CD4-positive, alpha-beta T cell treated with Interleukin-21 for 1 hour (primary cell): ENCODE measurements at regions not wholly inside any gene's neighbourhood (a gene's known extent, or its start where the extent isn't known, plus 50 kb on each side); places are given as distances from the start of the nearest gene placed in this dataset.

Source experiments
- DNase-seq: peaks from one replicate; pipeline ENCODE4 v3.0.0-alpha.2; 2020

DNA sequence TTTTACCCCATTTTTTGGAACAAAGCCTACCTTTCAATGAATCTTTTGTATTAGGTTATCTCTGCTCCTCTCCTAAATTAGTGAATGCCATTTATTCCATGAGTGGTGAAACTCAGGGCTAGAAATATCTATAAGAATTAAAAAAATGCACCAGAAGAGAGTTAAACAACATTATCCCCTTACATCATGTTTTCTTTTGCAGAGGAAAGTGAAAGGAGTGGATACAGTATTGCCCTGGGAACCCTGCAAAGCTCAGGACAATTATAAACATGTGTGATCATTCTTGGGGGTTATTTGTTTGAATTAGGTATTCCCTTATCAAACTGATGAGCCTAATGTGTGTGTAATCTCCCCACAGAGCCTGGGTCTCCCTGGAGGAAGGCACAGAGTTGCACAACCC, 559.2 kb downstream of the RNF144A start:
- no peak for DNase-seq

DNA sequence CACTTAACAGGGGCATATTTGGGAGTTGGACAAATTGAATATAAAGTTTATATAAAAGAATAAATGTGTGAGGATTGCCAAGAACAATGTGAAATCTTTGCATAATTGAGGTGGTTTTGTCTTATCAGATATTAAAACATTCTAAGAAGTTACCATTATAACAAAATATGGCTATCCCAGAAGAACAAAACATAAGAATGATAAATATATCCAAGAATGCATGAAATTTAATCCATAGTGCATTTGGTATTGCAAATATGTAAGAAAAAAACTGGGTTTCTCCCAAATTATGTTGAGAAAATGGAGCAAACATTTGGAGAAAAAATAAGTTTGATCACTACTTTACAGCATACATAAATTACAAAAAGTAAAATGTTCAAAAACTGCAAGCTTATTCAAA, 562.4 kb downstream of the RNF144A start:
- DNase-seq = no peak

DNA sequence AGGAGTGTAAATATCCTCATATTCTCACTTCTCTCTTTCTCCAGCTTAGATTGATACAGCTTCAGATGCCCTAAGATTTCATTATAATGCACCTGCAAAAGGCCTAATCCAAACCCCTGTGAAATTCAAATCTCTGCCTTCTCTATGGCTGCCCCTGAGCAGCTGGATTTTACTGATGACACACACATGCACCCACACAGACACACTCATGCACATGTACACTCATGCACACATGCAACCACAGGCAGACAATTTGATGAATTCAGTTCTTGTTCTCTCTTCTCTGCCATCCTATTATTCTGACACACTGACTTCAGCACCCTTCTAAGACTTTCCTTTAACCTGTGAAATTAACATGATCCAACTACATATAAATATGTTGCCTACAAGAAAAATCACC, 563.2 kb downstream of the RNF144A start:
- no peak for DNase-seq

DNA sequence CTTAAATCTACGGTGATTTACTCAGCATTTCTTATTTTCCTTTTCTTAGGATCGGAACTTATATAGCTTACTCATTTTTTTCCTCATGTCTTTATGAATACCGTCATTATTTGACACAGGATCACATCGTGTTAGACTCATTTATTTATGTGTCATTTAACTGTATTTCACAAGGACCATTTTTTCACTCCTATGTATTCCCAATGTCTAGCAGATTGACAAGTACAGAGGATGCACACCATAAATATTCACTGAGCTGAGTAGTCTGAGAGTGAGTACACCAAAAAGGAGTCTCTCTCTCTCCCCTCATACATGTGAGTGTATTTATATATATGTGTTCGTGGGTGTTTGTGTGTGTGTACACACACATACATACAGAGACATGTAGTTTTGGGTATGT, 573.5 kb downstream of the RNF144A start:
- no peak for DNase-seq

DNA sequence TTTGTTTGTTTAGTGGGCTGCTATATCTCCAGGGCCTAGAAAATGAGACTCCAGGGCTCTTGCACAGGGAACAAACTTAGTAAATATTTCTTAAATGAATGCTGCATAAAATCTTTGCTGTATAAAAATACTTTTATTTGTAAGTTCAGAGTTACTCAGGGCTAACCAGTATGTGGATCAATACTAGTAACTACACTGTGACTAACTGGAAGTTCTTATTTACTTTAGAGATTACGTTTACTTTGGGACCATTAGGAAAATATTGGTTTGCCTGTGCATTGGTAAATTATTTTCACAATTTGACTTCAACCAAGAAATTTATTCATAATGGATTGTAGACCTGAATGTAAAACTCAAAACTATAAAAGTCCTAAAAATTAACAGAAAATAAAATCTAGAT, 575.5 kb downstream of the RNF144A start:
- DNase-seq = no peak

DNA sequence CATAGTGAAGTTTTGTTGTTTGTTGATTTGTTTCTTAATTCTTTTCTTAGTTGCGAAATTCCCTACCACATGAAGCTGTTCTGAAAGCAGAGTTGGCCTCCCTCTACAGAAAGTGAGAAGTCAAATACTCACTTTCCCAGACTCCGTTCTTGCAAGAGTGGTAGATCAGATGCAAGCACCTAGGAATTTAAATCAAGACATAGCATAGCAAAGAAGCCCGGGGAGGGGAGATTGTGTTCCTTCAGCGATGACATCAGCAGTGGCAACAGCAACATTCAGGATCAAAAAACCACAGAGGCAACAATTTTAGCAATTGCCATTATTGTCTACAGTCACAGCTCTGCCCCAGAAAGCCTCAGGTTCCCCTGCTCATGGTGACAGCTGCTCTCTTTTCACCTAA, 580.0 kb downstream of the RNF144A start:
- DNase-seq = no peak

DNA sequence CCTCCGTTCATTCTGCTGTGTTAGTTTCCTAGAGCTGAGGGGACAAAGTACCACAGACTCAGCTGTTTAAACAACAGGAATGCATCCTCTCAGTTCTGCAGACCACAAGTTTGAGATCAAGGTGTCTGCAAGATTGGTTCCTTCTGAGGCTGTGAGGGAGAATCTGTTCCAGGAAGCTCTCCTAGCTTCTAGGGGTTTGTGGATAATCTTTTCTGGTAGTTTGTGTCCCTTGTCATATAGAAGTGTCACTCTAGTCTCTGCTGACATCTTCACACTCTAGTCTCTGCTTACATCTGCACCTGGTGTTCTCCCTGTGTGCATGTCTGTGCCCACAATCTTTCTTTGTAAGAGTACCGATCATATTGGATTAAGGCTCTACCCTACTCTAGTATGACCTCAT, 581.8 kb downstream of the RNF144A start:
- no peak for DNase-seq

DNA sequence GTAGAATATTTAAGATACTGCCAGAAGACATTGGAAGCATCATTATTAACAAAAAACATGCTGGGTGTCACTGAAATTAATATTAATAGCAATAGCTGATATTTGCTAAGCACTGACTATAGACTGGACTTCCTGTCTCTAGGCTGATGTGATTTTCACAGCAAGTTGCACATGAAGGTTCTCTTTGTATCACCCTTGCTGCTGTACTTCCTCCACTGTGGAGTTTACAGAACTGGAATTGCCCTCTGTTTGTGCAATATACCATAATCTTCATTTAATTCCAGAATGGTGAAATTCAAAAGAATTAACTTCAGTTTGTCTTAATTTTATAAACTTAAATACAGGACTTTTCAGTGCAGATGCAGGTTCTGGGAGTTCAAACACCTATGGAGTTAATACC, 585.1 kb downstream of the RNF144A start:
- no peak for DNase-seq

DNA sequence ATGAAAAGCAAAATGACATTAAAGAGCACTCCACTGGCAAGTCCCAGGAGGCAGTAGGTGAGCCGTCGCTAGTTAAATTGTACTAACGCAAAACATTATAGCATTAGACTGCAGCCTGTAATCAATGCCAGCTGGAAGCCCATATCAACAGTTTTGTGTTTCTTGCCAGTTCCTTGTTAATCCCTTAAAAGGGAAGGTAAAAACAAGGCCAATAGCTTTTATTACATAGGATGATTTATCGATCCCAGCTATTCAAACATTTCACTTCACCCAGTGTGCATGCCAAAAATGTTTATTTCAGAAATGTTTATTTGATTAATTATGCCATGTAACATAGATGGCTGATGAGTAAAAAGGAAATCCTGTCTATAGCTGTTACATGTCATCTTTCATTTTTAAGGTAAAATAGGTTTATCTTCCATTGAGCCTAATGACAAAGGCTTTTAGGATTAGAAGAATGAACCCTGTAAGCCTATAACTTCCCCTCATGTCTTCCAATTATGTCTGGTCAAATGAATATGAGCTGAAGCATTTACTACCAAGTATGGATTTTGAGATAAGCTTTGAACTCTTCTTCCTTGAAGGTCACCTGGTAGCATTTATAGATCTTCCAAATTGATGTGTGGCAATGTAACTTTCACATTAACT, 591.2 kb downstream of the RNF144A start:
- DNase-seq = no peak

DNA sequence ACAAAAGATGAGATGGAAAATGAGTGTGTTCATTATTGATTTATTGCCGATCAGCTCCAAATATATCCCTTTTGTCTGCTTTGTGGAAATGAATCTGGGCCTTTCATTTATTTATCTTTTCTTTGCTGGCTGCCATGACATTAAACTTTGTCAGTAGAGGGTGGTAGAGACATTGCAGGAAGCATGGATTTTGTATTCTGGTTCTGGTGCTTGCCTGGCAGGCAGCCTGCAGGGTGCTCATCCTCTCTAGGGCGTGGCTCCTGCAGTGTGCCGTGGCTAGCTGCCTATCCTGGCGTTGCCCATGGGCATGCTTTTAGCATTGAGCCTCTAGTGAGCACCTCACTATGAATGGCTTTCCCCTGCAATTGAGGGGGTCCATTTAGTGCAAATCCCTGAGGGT, 593.1 kb downstream of the RNF144A start:
- no peak for DNase-seq

DNA sequence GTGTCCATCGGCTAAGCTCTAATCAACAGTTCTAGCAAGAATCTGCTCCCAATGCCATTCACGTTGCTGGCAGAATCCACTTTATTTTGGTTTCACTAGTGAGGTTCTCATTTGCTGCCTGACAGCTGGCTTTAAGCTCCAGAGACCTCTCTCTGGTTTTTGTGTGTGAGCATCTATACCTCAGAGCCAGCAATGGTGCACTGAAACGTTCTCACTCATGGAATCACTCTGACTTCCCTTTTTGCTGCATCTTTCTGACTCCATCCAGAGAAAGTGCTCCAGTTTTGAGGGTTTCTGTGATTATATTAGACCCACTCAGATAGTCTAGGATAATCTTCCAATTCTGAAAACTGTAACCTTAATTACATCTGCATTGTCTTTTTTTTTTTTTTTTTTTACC, 596.6 kb downstream of the RNF144A start:
- no peak for DNase-seq

DNA sequence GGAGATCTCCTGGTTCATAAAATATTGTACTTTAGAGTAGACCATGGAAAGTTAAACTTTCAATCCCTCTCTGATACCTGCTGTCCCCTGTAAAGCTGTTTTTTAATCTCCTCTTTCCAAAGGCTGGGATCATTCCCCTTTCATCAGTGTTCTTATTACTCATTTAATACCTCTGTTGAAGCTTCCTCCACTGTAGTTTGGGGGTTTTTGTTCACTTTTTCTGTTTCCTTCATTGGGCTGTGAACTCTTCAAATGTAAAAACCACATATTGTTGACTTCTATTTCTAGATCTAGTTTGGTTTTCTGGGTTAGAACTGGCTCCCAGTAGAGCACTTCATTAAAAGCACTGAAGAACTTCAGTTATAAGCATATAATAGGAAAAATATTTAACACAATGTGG, 598.1 kb downstream of the RNF144A start:
- no peak for DNase-seq

DNA sequence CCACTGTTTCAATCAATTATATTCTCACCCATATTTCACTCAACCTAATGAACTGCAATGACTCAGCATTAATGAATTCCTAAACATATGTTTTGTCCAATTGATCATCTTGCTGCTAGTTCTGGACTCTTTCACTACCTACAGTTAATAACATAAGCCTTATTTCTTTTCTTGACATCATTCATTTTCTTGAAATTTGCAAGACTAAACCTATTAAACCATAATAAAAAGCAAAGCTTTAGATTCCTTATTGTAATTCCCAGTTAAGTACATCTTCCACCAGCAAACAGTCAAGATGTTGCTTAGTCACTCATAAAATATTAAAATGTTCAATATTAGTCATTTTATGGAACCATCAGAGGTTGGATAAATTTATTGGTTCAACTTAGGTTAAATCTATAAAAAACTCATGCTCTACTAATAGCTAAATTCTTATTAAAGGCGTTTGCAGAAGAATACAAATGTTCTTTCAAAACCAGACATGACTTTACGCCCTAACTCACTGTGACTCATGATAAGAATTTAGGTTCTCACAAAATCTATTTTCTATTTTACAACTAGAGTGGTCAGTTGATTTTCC, 599.4 kb downstream of the RNF144A start:
- no peak for DNase-seq

DNA sequence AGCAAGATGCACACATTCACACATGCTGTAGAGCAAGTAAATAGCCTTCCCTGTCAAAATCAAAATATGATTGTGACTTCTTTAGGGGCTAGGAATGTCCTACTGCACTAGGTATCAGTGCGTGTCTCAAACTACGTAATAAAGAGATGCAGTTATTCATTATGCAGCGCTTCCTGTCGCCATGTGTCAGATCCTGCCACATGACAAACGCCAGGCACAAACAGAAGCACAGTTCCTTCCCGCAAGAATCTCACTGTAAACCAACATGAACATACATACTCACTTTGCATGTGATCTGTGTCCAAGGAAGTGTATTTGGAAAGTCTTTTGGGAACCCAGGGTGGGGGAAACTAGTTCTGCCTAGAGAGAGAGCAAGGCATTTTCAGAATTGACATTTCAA, 599.9 kb downstream of the RNF144A start:
- peak; percentile 27 for DNase-seq

DNA sequence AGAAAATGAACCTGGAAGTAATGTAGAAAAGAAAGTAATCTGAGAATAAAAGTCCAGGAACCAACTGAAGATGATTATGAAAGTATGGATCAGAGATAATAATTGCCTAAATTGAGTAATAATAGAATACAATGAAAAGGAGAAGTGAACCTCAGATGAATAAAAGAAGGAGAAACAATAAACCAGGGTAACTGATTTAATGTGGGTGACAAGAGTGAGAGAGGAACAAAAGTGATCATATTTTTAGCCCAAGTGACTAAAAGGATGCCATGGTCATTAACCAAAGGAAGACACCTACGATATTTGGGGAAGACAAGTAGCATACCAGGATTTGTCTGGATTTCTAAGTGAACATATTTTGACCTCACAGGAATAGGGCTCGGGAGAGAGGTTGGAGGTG, 600.6 kb downstream of the RNF144A start:
- DNase-seq = no peak

DNA sequence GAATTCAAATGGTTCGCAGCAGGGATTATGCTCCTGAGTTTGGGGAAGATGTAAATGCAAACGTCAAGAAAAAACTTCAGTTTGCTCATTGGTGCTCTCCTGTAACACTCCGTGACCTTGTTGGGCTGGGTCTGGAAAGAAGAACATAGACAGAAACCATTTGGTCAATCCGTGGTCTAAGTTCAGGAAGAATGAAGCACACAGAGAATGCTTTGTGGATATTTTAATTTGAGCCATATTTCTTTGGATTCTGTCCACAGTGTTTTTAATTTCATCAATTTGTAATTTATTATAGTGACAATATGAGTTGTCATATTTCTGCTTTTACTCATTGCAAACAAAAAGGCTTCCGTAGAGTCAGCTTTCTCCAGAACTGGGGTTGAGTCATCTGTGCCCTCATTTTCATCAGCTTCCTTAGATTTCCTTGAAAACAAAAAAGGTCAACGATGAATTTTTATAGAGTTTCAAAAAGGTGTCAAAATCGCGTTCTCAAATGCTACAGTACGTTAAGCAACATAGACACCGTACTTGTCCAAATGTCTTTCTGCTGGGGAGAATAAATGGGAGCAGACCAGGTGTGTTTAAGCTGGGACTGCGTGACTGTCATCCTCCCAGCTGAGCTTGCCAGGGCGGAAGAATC, 606.4 kb downstream of the RNF144A start:
- DNase-seq = no peak

DNA sequence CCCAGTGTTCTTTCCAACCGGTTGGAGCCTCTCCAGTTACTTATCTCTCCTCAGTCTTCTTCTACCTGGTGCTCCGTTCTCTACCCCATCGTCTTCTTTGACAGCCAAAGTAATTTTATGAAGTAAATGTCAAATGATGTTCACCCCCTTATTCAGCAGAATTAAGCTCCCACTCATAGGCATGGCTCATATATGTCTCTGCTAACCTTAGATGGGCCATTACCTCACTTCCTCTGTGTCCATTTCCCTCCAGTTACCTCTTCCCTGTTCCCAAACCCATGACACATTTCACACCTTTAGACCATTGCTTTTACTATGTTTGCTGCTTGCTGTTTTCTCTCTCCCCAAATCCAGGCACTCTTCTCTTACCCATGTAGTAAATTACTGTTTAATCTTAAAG, 607.0 kb downstream of the RNF144A start:
- DNase-seq = no peak

DNA sequence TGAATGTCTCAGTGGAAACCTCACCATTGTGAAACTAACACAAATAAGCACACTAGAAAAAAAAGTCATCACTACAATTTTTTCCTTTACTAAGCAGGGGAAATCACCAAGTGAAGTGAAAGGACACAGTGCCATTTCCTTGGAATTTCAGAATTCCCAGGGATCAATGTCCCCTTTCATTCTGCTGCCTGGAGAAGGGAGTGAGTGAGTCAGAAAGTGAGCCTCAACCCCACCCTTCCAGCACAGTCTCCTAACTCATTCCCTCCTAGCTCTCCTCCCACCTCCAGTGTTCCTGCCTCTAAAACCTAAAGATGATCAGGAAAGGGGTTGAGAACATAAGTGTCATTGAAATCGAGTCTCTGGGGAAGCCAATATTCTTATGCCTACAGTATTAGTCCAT, 608.5 kb downstream of the RNF144A start:
- no peak for DNase-seq

DNA sequence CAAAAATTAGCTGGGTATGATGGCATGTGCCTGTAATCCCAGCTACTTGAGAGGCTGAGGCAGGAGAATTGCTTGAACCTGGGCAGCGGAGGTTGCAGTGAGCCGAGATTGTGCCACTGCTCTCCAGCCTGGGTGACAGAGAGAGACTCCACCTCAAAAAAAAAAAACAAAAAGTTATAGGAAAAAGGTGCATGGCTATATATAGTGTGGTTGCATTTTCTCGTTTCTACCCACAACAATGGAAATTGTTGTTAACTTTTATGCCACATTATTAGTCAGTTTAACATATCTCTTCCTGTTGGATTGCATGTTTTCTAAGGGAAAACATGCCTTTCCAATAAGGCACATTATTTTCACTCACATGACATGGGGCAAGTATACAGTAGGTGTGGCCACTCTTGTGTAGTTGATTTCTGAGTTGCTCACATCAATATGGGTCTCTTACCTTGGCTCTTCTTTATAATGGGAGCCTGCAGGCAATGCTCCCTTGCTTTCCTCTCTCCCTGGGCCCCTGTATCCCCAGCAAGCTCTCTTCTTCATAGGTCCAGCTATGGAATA, 610.0 kb downstream of the RNF144A start:
- no peak for DNase-seq

DNA sequence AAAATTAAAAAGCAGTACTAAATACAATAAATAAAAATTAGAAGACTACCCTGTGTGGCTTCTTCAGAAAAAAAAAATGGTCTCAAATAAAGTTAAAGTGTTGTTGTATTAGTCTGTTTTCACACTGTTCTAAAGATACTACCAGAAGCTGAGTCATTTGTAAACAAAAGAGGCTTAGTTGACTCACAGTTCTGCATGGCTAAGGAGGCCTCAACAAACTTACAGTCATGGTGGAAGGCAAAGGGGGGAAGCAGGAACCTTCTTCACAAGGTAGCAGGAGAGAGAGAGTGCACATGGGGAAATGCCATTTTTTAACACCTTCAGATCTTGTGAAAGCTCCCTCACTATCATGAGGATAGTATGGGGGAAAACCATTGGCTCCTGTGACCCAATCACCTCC, 612.8 kb downstream of the RNF144A start:
- no peak for DNase-seq

DNA sequence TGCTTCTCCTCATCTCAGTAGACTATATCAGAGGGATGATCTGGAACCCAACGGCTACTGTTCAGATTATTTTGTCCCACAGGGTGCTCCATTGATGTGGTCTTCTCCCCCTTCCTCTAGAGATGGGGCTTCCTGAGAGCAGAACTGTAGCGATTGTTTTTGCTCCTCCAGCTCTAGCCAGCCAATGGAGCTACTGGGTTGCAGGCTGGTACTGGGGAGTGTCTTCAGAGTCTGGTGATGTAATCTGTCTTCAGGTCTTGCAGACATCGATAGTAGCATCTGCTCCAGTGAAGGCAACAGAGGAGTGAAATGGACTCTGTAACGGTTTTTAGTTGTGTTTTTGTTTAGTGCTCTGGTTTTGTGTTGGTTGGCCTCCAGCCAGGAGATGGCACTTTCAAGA, 621.9 kb downstream of the RNF144A start:
- peak; percentile 4 for DNase-seq

DNA sequence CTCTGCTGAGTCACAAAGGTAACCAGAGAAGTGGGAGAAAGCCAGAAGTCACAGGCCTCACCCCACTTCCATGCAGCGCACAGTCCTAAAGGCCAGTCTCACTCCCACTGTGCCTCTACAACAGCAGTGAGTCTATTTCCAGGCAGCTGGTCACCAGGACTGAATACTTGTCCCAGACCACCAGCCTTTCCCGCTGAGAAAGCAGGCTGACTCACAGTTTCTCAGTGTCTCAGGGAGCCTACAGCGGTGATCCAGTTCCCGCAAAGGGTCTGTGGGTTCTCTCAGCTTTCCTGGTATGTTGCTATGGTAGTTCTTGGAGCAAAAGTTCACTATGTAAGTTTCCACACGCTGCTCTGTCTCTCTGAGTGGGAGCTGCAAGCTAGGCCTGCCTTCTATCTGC, 622.5 kb downstream of the RNF144A start:
- no peak for DNase-seq

DNA sequence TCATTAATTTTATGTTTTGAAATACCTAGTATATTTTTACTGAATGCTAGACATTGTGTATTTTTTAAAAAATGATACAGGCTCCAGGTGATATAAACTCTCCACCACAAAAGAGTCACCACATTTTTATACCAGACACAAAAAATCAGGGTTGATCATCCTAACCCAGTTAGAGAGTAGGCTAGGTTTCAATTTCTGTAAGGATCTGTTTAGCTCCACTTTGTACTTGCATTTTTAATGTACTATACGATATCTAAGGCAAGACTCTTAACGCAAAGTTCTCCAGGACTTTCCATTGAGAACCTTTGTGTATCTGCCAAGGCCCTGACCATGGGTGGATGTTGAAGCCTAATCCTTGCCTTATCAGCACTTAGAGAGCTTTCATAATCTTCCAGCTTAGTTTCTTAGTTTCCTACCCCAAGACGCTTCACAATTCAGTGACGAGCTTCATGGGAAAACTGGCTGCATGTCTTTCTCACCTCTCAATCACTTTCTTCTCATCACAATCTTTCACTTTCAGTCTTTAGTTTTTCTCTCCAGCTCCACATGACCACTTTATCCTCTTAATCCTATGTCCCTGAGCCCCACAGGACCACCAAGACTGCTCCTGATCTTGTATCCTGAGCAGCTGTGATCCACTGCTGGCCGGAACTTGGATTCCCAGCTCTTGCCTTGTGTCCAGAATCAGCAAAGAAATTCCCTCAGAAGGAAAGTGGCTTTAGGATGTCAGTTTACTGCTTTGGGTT, 635.8 kb downstream of the RNF144A start:
- no peak for DNase-seq

DNA sequence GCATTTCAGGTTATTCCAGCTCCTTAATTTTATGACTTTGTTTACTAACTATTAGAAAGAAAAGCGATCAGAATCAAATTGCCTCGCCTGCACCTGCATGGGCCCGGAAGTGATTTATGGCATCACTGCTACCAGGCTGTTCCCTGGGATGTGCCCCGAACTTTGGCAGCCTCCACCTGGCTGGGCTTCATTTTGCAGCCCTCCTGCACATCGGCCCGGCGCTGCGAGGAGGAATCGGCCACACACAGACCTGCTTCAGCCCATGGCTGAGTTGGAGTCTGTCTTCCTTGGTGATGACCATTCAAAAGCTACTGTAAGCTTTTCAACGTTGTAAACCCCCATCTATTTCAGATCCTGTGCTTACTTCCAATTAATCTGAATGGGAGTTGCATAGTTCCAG, 638.0 kb downstream of the RNF144A start:
- DNase-seq = no peak
